ENCODE measurements at regions not wholly inside any gene's neighbourhood (a gene's known extent, or its start where the extent isn't known, plus 50 kb on each side); places are given as distances from the start of the nearest gene placed in this dataset.

- TF ChIP-seq CTCF (IDR thresholded peaks at IDR 0.05) (no peak), POLR2A (IDR thresholded peaks at IDR 0.05) (no peak), EP300 (IDR thresholded peaks at IDR 0.05) (no peak)
Measured at GRCh38 chr17:79668344-79669250, 57.7 kb upstream of the RBFOX3 start.
